ENCODE measurements at regions not wholly inside any gene's neighbourhood (a gene's known extent, or its start where the extent isn't known, plus 50 kb on each side); places are given as distances from the start of the nearest gene placed in this dataset.
"Not testable (repeated sequence)": the region's sequence is repeated elsewhere in the genome, so short reads cannot be mapped to it uniquely, and the experiment has no call there.

DNA sequence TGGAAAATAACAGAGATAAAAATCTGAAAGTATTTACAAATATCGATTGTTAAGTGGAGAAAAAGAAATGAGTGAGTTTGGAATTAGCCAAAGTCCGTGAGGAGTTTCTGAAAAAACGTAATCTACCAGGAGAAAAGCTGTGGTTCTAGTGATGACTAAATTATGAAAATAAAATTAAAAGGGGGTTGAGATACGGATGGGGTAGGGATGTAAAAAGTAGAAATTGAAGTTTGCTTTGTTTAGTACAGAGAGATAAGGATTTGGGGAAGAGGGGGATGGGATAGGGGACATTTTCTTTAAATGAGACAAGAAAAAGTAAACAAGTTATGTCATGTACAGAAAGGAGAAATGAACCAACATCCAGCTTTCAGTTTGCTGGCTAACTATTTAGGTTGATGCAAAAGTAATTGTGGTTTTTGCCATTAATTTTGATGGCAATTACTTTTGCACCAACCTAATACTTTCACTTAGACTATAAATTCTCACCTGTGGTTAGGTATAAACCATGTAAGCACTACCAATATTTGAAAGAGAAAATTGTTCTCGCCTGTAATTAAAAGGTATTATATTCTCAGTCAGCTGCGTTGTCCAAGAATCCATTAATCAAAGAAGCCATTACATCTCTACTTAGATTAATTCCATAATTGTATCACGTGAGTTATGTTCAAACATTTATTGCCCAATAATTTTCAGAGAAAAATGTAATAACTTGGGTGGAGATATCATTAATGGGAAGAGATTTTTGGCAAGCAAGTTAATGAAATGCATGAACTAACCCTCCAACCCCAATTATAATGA is 143.0 kb upstream of the NRP1 start:
- TF ChIP-seq EZH2 (IDR thresholded peaks at IDR 0.05; ENCODE audit: insufficient read depth, poor library complexity, severe bottlenecking) (no peak), EZH2phosphoT487 (IDR thresholded peaks at IDR 0.05; ENCODE audit: insufficient read depth, low read depth) (no peak)
- H3K27ac ChIP-seq: no peak overlapping the region
- no peaks in the 10 kb centered on the region for H3K79me2 ChIP-seq (ENCODE audit: insufficient read depth)
- H3K9me2 ChIP-seq (ENCODE audit: insufficient read depth): no peaks in the 10 kb centered on the region
- H3K9ac ChIP-seq: no peak overlapping the region
- in situ Hi-C loops (cut with MboI): no loop called here
- no peak for DNase-seq
- H4K20me1 ChIP-seq (ENCODE audit: insufficient read depth): no peaks in the 10 kb centered on the region
- H3K4me2 ChIP-seq (ENCODE audit: unreplicated experiment): no peak overlapping the region
- no peaks in the 10 kb centered on the region for H3F3A ChIP-seq (ENCODE audit: insufficient read depth)
- no peaks in the 10 kb centered on the region for H3K36me3 ChIP-seq (ENCODE audit: low read depth)
- no peaks in the 10 kb centered on the region for H3K4me1 ChIP-seq (ENCODE audit: insufficient read depth)
- WGBS, 2 experiments (ENCODE audit: low coverage in 1 of 2, low lambda C conversion rate in 2 of 2, missing lambda C conversion rate in 2 of 2): 32 to 36% methylated on average over 7 of the region's 7 CpGs
- H3K27me3 ChIP-seq (replicated peaks; ENCODE audit: insufficient read depth): no peaks in the 10 kb centered on the region
- no peaks in the 10 kb centered on the region for H3K9me3 ChIP-seq (ENCODE audit: low read depth)
- H3K4me3 ChIP-seq: no peak overlapping the region
- peak overlapping the region; percentile 31; the same call in 1 of the 2 replicates for H2AFZ ChIP-seq

DNA sequence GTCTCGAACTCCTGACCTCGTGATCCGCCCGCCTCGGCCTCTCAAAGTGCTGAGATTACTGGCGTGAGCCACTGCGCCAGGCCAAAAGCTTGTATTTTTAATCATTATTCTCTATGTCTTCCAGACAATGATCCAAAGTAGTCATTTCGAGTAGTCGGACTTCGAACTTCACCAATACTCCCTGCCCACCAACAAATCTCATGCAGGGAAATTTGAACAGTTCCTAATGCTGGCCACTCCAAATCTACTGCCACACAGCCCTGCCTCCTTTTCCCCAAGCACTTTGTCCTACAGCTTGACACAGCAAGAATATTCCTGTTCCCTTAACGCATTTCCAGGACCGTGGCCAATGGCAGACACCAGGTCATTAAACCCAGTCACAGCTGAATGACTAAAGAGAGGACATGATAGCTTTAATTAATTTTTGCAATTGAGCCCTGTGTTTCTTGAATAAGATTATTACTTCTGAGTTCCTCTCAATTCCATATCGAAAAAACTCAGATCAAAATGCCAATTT is 142.3 kb upstream of the NRP1 start:
- 78 to 82% methylated on average over 13 of the region's 13 CpGs for WGBS, 2 experiments (ENCODE audit: low coverage in 1 of 2, low lambda C conversion rate in 2 of 2, missing lambda C conversion rate in 2 of 2)
- H3K36me3 ChIP-seq (ENCODE audit: low read depth): no peaks in the 10 kb centered on the region
- no peaks in the 10 kb centered on the region for H3K9me2 ChIP-seq (ENCODE audit: insufficient read depth)
- no peaks in the 10 kb centered on the region for H3K79me2 ChIP-seq (ENCODE audit: insufficient read depth)
- no peaks in the 10 kb centered on the region for H3F3A ChIP-seq (ENCODE audit: insufficient read depth)
- no peak overlapping the region for H3K9ac ChIP-seq
- TF ChIP-seq EZH2phosphoT487 (IDR thresholded peaks at IDR 0.05; ENCODE audit: insufficient read depth, low read depth) (no peak), EZH2 (IDR thresholded peaks at IDR 0.05; ENCODE audit: insufficient read depth, poor library complexity, severe bottlenecking) (no peak)
- H3K27ac ChIP-seq: no peak overlapping the region
- no peaks in the 10 kb centered on the region for H3K27me3 ChIP-seq (replicated peaks; ENCODE audit: insufficient read depth)
- H4K20me1 ChIP-seq (ENCODE audit: insufficient read depth): no peaks in the 10 kb centered on the region
- in situ Hi-C loops (cut with MboI): no loop called here
- H3K9me3 ChIP-seq (ENCODE audit: low read depth): no peaks in the 10 kb centered on the region
- H3K4me3 ChIP-seq: no peak overlapping the region
- H3K4me2 ChIP-seq (ENCODE audit: unreplicated experiment): no peak overlapping the region
- H2AFZ ChIP-seq: peak overlapping the region; percentile 31; the same call in 1 of the 2 replicates
- H3K4me1 ChIP-seq (ENCODE audit: insufficient read depth): no peaks in the 10 kb centered on the region
- no peak for DNase-seq

DNA sequence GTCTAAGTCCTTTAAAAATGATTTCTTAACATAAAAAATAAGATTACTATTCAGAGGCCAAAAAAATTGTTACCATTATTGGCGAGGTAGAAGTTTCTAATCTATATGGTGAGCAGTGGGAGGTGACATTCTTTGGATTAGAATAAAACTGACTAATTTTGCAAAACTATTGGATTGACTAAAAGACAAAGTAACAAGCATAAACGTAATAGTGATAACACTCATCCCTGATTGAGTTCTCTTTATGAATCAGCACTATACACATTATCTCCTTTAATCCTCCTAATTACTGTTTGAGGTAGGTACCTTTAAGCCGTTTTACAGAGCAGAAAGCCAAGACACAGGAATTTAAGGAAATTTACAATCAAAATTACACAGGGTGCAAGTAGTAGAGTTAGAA is 139.2 kb upstream of the NRP1 start:
- 84 to 89% methylated on average over 3 of the region's 3 CpGs for WGBS, 2 experiments (ENCODE audit: low coverage in 1 of 2, low lambda C conversion rate in 2 of 2, missing lambda C conversion rate in 2 of 2)
- DNase-seq: no peak
- Histone ChIP-seq H2AFZ (no peak overlapping the region), H3K4me2 (ENCODE audit: unreplicated experiment) (no peak overlapping the region), H3K27me3 (replicated peaks; ENCODE audit: insufficient read depth) (no peaks in the 10 kb centered on the region), H3K36me3 (ENCODE audit: low read depth) (no peaks in the 10 kb centered on the region), H3F3A (ENCODE audit: insufficient read depth) (no peaks in the 10 kb centered on the region), H4K20me1 (ENCODE audit: insufficient read depth) (no peaks in the 10 kb centered on the region), H3K79me2 (ENCODE audit: insufficient read depth) (no peaks in the 10 kb centered on the region), H3K4me3 (no peak overlapping the region), H3K27ac (no peak overlapping the region), H3K9ac (no peak overlapping the region), H3K9me3 (ENCODE audit: low read depth) (no peaks in the 10 kb centered on the region), H3K9me2 (ENCODE audit: insufficient read depth) (no peaks in the 10 kb centered on the region), H3K4me1 (ENCODE audit: insufficient read depth) (no peaks in the 10 kb centered on the region)
- no peak for TF ChIP-seq EZH2 (IDR thresholded peaks at IDR 0.05; ENCODE audit: insufficient read depth, poor library complexity, severe bottlenecking)
- no peak for TF ChIP-seq EZH2phosphoT487 (IDR thresholded peaks at IDR 0.05; ENCODE audit: insufficient read depth, low read depth)
- in situ Hi-C loops (cut with MboI): no loop called here

DNA sequence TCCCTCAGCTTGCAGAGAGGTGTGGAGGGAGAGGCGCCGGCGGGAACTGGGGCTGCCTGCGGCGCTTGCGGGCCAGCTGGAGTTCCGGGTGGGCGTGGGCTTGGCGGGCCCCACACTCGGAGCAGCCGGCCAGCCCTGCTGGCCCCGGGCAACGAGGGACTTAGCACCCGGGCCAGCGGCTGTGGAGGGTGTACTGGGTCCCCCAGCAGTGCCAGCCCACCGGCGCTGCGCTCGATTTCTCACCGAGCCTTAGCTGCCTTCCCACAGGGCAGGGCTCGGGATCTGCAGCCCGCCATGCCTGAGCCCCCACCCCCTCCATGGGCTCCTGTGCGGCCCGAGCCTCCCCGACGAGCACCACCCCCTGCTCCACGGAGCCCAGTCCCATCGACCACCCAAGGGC is 133.5 kb upstream of the NRP1 start:
- H3K79me2 ChIP-seq (ENCODE audit: insufficient read depth); H3F3A ChIP-seq (ENCODE audit: insufficient read depth); H3K9me2 ChIP-seq (ENCODE audit: insufficient read depth); DNase-seq; H4K20me1 ChIP-seq (ENCODE audit: insufficient read depth); H3K4me3 ChIP-seq; H2AFZ ChIP-seq; H3K9ac ChIP-seq; H3K4me1 ChIP-seq (ENCODE audit: insufficient read depth); H3K27me3 ChIP-seq (replicated peaks; ENCODE audit: insufficient read depth); H3K36me3 ChIP-seq (ENCODE audit: low read depth); H3K9me3 ChIP-seq (ENCODE audit: low read depth); H3K4me2 ChIP-seq (ENCODE audit: unreplicated experiment); H3K27ac ChIP-seq; in situ Hi-C loops (cut with MboI): not testable (repeated sequence)
- 87 to 92% methylated on average over 16 to 26 of the region's 28 CpGs for WGBS, 2 experiments (ENCODE audit: low coverage in 1 of 2, low lambda C conversion rate in 2 of 2, missing lambda C conversion rate in 2 of 2)

DNA sequence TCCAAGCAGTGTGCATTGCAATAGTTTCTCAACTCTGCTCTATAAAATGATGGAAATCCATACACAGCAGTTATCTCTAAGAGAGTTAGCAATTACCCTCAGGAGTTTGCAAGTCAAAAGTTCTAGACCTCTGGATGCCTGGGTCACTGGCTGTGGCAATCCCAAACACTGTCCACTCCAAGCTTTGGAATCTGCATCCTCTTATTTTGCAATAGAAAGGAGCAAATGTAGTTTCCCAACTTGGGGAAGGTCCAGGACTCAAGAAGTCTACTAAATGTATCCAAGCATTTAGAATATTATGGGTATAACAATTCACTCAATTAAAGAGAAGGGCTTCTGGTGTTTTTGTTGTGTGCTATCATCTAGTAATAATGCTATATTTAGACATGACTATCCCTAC is 131.3 kb upstream of the NRP1 start:
- in situ Hi-C loops (cut with MboI): no loop called here
- DNase-seq: peak; percentile 22
- TF ChIP-seq EZH2 (IDR thresholded peaks at IDR 0.05; ENCODE audit: insufficient read depth, poor library complexity, severe bottlenecking) (no peak), EZH2phosphoT487 (IDR thresholded peaks at IDR 0.05; ENCODE audit: insufficient read depth, low read depth) (no peak)
- no peaks in the 10 kb centered on the region for H3K79me2 ChIP-seq (ENCODE audit: insufficient read depth)
- H4K20me1 ChIP-seq (ENCODE audit: insufficient read depth): no peaks in the 10 kb centered on the region
- H3K4me3 ChIP-seq: no peak overlapping the region
- peaks cover 6% of the 10 kb centered on the region for H3F3A ChIP-seq (ENCODE audit: insufficient read depth)
- H3K4me1 ChIP-seq (ENCODE audit: insufficient read depth): peaks cover 10% of the 10 kb centered on the region
- H3K4me2 ChIP-seq (ENCODE audit: unreplicated experiment): no peak overlapping the region
- no peak overlapping the region for H3K27ac ChIP-seq
- H3K9me3 ChIP-seq (ENCODE audit: low read depth): no peaks in the 10 kb centered on the region
- no peaks in the 10 kb centered on the region for H3K36me3 ChIP-seq (ENCODE audit: low read depth)
- H2AFZ ChIP-seq: no peak overlapping the region
- no peaks in the 10 kb centered on the region for H3K27me3 ChIP-seq (replicated peaks; ENCODE audit: insufficient read depth)
- no peaks in the 10 kb centered on the region for H3K9me2 ChIP-seq (ENCODE audit: insufficient read depth)
- no peak overlapping the region for H3K9ac ChIP-seq
